Endothelial cell of umbilical vein (primary cell): ENCODE measurements at regions not wholly inside any gene's neighbourhood (a gene's known extent, or its start where the extent isn't known, plus 50 kb on each side); places are given as distances from the start of the nearest gene placed in this dataset.

Experiments used
- BruUV-seq: library from RNA; stranded (reverse); fragments of 400-500 nt; replicated peaks from 2 replicates; lab custom pipeline; 2021; lab: Mats Ljungman, UMichigan
- CTCF ChIA-PET: fragments of 300-600, 350-600 bp; sonication (Branson Sonifier 250); formaldehyde crosslinking; loops from one replicate; lab custom pipeline; 2021; ENCODE audit warnings: antibody characterized with exemption, inconsistent platforms; lab: Charles Lee
- POLR2A ChIA-PET: fragments of 300-600, 350-600 bp; sonication (Branson Sonifier 250); formaldehyde crosslinking; loops from one replicate; lab custom pipeline; 2021; ENCODE audit warnings: antibody characterized with exemption, inconsistent platforms; lab: Charles Lee
- DNase-seq: peaks from one replicate; pipeline ENCODE4 v3.0.0-alpha.2; 2011; ENCODE audit warnings: low read depth, low spot score
- FAIRE-seq: peaks from 2 replicates; lab custom pipeline; 2011; peaks lifted over from hg19 to GRCh38; lab: Jason Lieb, UNC
- H2AFZ ChIP-seq: 2 replicates; pipeline ENCODE4 v1.6.0; 2012; ENCODE audit warnings: low read depth, low read length, control low read depth, inconsistent platforms
- H3K27ac ChIP-seq: 2 replicates; pipeline ENCODE4 v1.5.1; 2011; ENCODE audit warnings: low read depth, mild to moderate bottlenecking, control low read depth, low read length, moderate library complexity; ENCODE audit not compliant: insufficient read depth
- H3K27me3 ChIP-seq, 2 experiments: 2 replicates each; pipeline versions ENCODE4 v1.6.0 to v1.6.1; 2011; ENCODE audit warnings: low read length in 2 of 2, mixed read lengths in 1 of 2; ENCODE audit not compliant: control insufficient read depth in 2 of 2, insufficient read depth in 2 of 2
- H3K36me3 ChIP-seq, 2 experiments: 2 replicates in 1 of 2; 3 replicates in 1 of 2; pipeline ENCODE4 v1.5.1; 2011; ENCODE audit warnings: low read length in 2 of 2, mild to moderate bottlenecking in 1 of 2, moderate library complexity in 1 of 2; ENCODE audit not compliant: control insufficient read depth in 2 of 2, insufficient read depth in 2 of 2; ENCODE audit errors: extremely low read depth in 1 of 2
- H3K4me1 ChIP-seq: 3 replicates; pipeline ENCODE4 v1.5.1; 2011; ENCODE audit warnings: mild to moderate bottlenecking, low read length; ENCODE audit not compliant: control insufficient read depth, insufficient read depth; ENCODE audit errors: extremely low read depth
- H3K4me2 ChIP-seq: 2 replicates; pipeline ENCODE4 v1.6.1; 2011; ENCODE audit warnings: low read length, control low read depth, mixed read lengths; ENCODE audit not compliant: insufficient read depth
- H3K4me3 ChIP-seq, 3 experiments: fragments of 200-600 bp in 1 of 3; sonication (generic), shearing (Covaris generic) in 1 of 3; replicated peaks in 1 of 3; 2 replicates each; pipeline ENCODE4 v1.5.1; 2011 to 2016; ENCODE audit warnings: control low read depth in 3 of 3, low read length in 3 of 3, mild to moderate bottlenecking in 2 of 3, inconsistent platforms in 1 of 3, low read depth in 1 of 3, moderate library complexity in 1 of 3; ENCODE audit not compliant: insufficient read depth in 1 of 3
- H3K79me2 ChIP-seq: 2 replicates; pipeline ENCODE4 v1.6.0; 2012; ENCODE audit warnings: low read length, inconsistent platforms; ENCODE audit not compliant: control insufficient read depth, insufficient read depth
- H3K9ac ChIP-seq: replicated peaks from 2 replicates; pipeline ENCODE3; 2011; ENCODE audit warnings: low read length, control low read depth; ENCODE audit not compliant: insufficient read depth; ENCODE audit errors: extremely low read depth
- H3K9me1 ChIP-seq: replicated peaks from 3 replicates; pipeline ENCODE4 v1.6.0; 2011; ENCODE audit warnings: mild to moderate bottlenecking, low read length; ENCODE audit not compliant: control insufficient read depth, insufficient read depth; ENCODE audit errors: extremely low read depth
- H3K9me3 ChIP-seq: replicated peaks from 2 replicates; pipeline ENCODE4 v1.5.1; 2012; ENCODE audit warnings: low read length, inconsistent platforms; ENCODE audit not compliant: control insufficient read depth, insufficient read depth
- H4K20me1 ChIP-seq: replicated peaks from 2 replicates; pipeline ENCODE3; 2011; ENCODE audit warnings: mild to moderate bottlenecking, low read length; ENCODE audit not compliant: control insufficient read depth, insufficient read depth; ENCODE audit errors: extremely low read depth
- CTCF ChIP-seq, 2 donors: IDR thresholded peaks; 1 replicate in 1 of 2; 2 replicates in 1 of 2; pipeline ENCODE4 v1.5.1; 2011; ENCODE audit warnings: low read length in 2 of 2, mild to moderate bottlenecking in 2 of 2, moderate library complexity in 2 of 2, control low read depth in 1 of 2, inconsistent platforms in 1 of 2, low read depth in 1 of 2; ENCODE audit not compliant: insufficient read depth in 1 of 2; ENCODE audit errors: extremely low read depth in 1 of 2
- EZH2 ChIP-seq: IDR thresholded peaks from 2 replicates; pipeline ENCODE4 v1.6.1; 2012; ENCODE audit warnings: borderline replicate concordance, low read depth, mild to moderate bottlenecking, moderate library complexity, low read length, inconsistent platforms; ENCODE audit not compliant: severe bottlenecking
- FOS ChIP-seq: IDR thresholded peaks from 2 replicates; pipeline ENCODE4 v1.6.1; 2011; ENCODE audit warnings: mild to moderate bottlenecking, low read length, moderate library complexity, borderline replicate concordance; ENCODE audit not compliant: insufficient read depth
- GATA2 ChIP-seq: IDR thresholded peaks from 2 replicates; pipeline ENCODE4 v1.7.0; 2011; ENCODE audit warnings: low read depth, mild to moderate bottlenecking, moderate library complexity, mixed read lengths, low read length; ENCODE audit not compliant: insufficient read length, insufficient read depth
- JUN ChIP-seq: IDR thresholded peaks from 2 replicates; pipeline ENCODE4 v1.6.1; 2011; ENCODE audit warnings: borderline replicate concordance, low read depth; ENCODE audit not compliant: insufficient read length, insufficient read depth
- MYC ChIP-seq: IDR thresholded peaks from one replicate; pipeline ENCODE4 v1.6.1; 2011; ENCODE audit warnings: mild to moderate bottlenecking, low read depth, low read length
- POLR2A ChIP-seq: IDR thresholded peaks from 2 replicates; pipeline ENCODE4 v1.6.1; 2012; ENCODE audit warnings: low read depth, mild to moderate bottlenecking, control low read depth, low read length
- POLR2AphosphoS5 ChIP-seq: IDR thresholded peaks from 2 replicates; pipeline ENCODE4 v1.6.1; 2012; ENCODE audit warnings: low read depth, mild to moderate bottlenecking, control low read depth, low read length, moderate library complexity; ENCODE audit not compliant: insufficient read depth
- dilution Hi-C: fragments of 300-500 bp; cut with MboI; formaldehyde crosslinking; loops from one replicate; pipeline ENCODE4 v1.15.0; 2019; ENCODE audit warnings: low sequenced_read_pairs; ENCODE audit not compliant: extremely low pct_ligation_motif_present
- intact Hi-C: fragments of 100-400 bp; cut with micrococcal nuclease; formaldehyde crosslinking; loops from one replicate; pipeline ENCODE4 v1.10.0; 2022
- TF ChIP-seq, protein P1 (sequence below): IDR thresholded peaks from 2 replicates; pipeline ENCODE4 v1.6.1; 2011; ENCODE audit not compliant: insufficient read depth, insufficient read length

DNA sequence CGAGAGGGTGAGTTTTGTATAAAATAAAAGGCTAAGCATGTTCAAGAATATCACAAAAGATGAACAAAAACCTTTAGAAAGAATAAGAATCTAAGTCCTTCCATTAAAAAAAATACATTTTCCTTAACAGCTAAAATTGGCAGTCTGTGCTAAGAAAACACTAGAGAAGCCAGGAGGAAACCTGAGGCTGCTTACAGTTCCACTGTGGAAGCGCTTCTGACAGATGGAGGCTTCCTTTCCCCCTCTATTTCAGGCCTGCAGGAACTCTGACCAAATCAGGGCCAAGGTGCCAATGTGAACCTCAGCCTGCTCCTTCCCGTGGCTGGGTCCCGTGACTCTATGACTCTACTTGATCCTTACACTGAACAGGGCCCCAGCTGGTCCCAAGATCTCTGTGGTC lies 108.1 kb upstream of the ARHGAP28 start:
- H3K4me3 ChIP-seq: no peak overlapping the region
- no peaks in the 10 kb centered on the region for H3K27me3 ChIP-seq
- CTCF ChIA-PET: interaction anchor here (2.6 kb wide), 1 partner anchor 17 kb away, joined by 8 read pairs; no protein-coding TSS in a partner anchor
- no peaks in the 10 kb centered on the region for H4K20me1 ChIP-seq
- intact Hi-C loops (no loop called here), dilution Hi-C loops (no loop called here)
- no peak for FAIRE-seq
- H3K9me1 ChIP-seq: no peaks in the 10 kb centered on the region
- BruUV-seq: no TSS peak
- TF ChIP-seq CTCF (IDR thresholded peaks at IDR 0.05; ENCODE audit: extremely low read depth in 1 of 2, insufficient read depth in 1 of 2, low read depth in 1 of 2, low read length in 2 of 2) (no peak), JUN (no peak)
- POLR2A ChIA-PET: no interaction called here
- H3K79me2 ChIP-seq: no peaks in the 10 kb centered on the region
- no peaks in the 10 kb centered on the region for H3K9me3 ChIP-seq
- no peak overlapping the region for H3K9ac ChIP-seq
- H3K4me1 ChIP-seq: no peaks in the 10 kb centered on the region
- H3K4me2 ChIP-seq: no peak overlapping the region
- no peak overlapping the region for H2AFZ ChIP-seq
- H3K36me3 ChIP-seq: no peaks in the 10 kb centered on the region
- DNase-seq: peak; percentile 76
- no peak overlapping the region for H3K27ac ChIP-seq

DNA sequence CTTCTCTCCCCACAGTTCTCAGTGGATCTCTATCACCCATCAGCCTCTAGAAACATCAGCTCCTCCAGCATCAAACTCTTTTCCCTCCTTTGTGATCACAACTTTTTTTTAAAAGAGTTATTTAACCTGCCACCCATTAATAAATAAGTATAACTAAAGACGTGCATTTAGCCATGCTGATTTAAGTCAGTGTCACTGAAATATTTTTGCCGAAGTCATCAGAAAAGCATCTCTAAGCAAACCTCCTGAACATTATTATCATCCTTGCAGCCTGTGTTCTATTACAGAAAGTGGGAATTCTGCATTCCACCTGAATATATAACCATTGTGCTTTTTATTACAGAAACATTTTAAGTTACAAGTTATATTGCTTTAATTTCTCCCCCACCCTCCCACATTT lies 106.2 kb upstream of the ARHGAP28 start:
- CTCF ChIA-PET: interaction anchor here (2.6 kb wide), 1 partner anchor 19 kb away, joined by 8 read pairs; no protein-coding TSS in a partner anchor
- no TSS peak for BruUV-seq

More for the DNA sequence above, 106.2 kb upstream of the ARHGAP28 start:
- no peak overlapping the region for H2AFZ ChIP-seq
- H3K4me2 ChIP-seq: no peak overlapping the region
- FAIRE-seq (no peak), DNase-seq (no peak)
- H3K27ac ChIP-seq: no peak overlapping the region
- H3K4me3 ChIP-seq: no peak overlapping the region
- H4K20me1 ChIP-seq: no peaks in the 10 kb centered on the region
- H3K36me3 ChIP-seq: no peaks in the 10 kb centered on the region
- no peaks in the 10 kb centered on the region for H3K27me3 ChIP-seq
- intact Hi-C loops: no loop called here
- no peak overlapping the region for H3K9ac ChIP-seq
- no peak for TF ChIP-seq MYC
- no peak for TF ChIP-seq FOS
- no peak for TF ChIP-seq POLR2AphosphoS5
- TF ChIP-seq JUN: no peak
- TF ChIP-seq, protein P1, sequence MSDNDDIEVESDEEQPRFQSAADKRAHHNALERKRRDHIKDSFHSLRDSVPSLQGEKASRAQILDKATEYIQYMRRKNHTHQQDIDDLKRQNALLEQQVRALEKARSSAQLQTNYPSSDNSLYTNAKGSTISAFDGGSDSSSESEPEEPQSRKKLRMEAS: no peak
- TF ChIP-seq GATA2: no peak
- no peak for TF ChIP-seq CTCF (IDR thresholded peaks at IDR 0.05; ENCODE audit: extremely low read depth in 1 of 2, insufficient read depth in 1 of 2, low read depth in 1 of 2, low read length in 2 of 2)
- TF ChIP-seq POLR2A: no peak
- no peak for TF ChIP-seq EZH2
- no peaks in the 10 kb centered on the region for H3K9me1 ChIP-seq
- H3K9me3 ChIP-seq: no peaks in the 10 kb centered on the region
- H3K4me1 ChIP-seq: no peaks in the 10 kb centered on the region
- H3K79me2 ChIP-seq: no peaks in the 10 kb centered on the region
- dilution Hi-C loops: no loop called here
- POLR2A ChIA-PET: no interaction called here
